HK-2 (cell line): ENCODE measurements at regions not wholly inside any gene's neighbourhood (a gene's known extent, or its start where the extent isn't known, plus 50 kb on each side); places are given as distances from the start of the nearest gene placed in this dataset.
"Not testable (repeated sequence)": the region's sequence is repeated elsewhere in the genome, so short reads cannot be mapped to it uniquely, and the experiment has no call there.

Source experiments
- DNase-seq: peaks from one replicate; pipeline ENCODE4 v3.0.0-alpha.2; 2018; ENCODE audit not compliant: unreplicated experiment

GRCh38 chr7:94104301-94104700 lies 100.1 kb upstream of the BET1 start:
- no peak for DNase-seq

- no peak for DNase-seq
Observed at GRCh38 chr7:94109556-94109955, 105.4 kb upstream of the BET1 start.

- no peak for DNase-seq
Observed at GRCh38 chr7:94111009-94111408, 106.9 kb upstream of the BET1 start.

- DNase-seq: no peak
Observed at GRCh38 chr7:94115316-94115715, 111.2 kb upstream of the BET1 start.

- DNase-seq: no peak
Observed at GRCh38 chr7:94123136-94123535, 119.0 kb upstream of the BET1 start.

GRCh38 chr7:94127026-94127425 lies 122.9 kb upstream of the BET1 start:
- no peak for DNase-seq

GRCh38 chr7:94128072-94128471 lies 123.9 kb upstream of the BET1 start:
- DNase-seq: no peak

GRCh38 chr7:94129443-94130140 lies 125.4 kb upstream of the BET1 start:
- DNase-seq: no peak

GRCh38 chr7:94130716-94131115 lies 126.6 kb upstream of the BET1 start:
- no peak for DNase-seq

- DNase-seq: no peak
Observed at GRCh38 chr7:94133460-94133859, 129.3 kb upstream of the BET1 start.

- no peak for DNase-seq
Observed at GRCh38 chr7:94135180-94135579, 131.0 kb upstream of the BET1 start.

GRCh38 chr7:94142281-94142680 lies 138.1 kb upstream of the BET1 start:
- DNase-seq: no peak

GRCh38 chr7:94145602-94146001 lies 141.4 kb upstream of the BET1 start:
- DNase-seq: no peak

GRCh38 chr7:94146408-94146807 lies 142.3 kb upstream of the BET1 start:
- no peak for DNase-seq

GRCh38 chr7:94149789-94150545 lies 145.8 kb upstream of the BET1 start:
- DNase-seq: no peak

GRCh38 chr7:94154182-94154581 lies 150.0 kb upstream of the BET1 start:
- no peak for DNase-seq

- DNase-seq: no peak
Observed at GRCh38 chr7:94154858-94155257, 150.7 kb upstream of the BET1 start.

GRCh38 chr7:94157659-94158306 lies 153.6 kb upstream of the BET1 start:
- DNase-seq: not testable (repeated sequence)

- DNase-seq: no peak
Observed at GRCh38 chr7:94160719-94161435, 156.7 kb upstream of the BET1 start.

- DNase-seq: no peak
Observed at GRCh38 chr7:94161476-94161875, 157.3 kb upstream of the BET1 start.

GRCh38 chr7:94169682-94170081 lies 165.5 kb upstream of the BET1 start:
- no peak for DNase-seq

GRCh38 chr7:94170836-94171235 lies 166.7 kb upstream of the BET1 start:
- no peak for DNase-seq
